SK-N-SH (cell line): ENCODE measurements at regions not wholly inside any gene's neighbourhood (a gene's known extent, or its start where the extent isn't known, plus 50 kb on each side); places are given as distances from the start of the nearest gene placed in this dataset.

Experiments used
- CTCF ChIA-PET: fragments of 300-600, 350-600 bp; formaldehyde crosslinking; extraction: SDS; loops from one replicate; lab custom pipeline; 2021; lab: Yijun Ruan, JAX
- POLR2A ChIA-PET: fragments of 350-600 bp; sonication (Branson Sonifier 250); formaldehyde crosslinking; extraction: SDS; loops from one replicate; lab custom pipeline; 2020; ENCODE audit warnings: antibody characterized with exemption, inconsistent platforms; lab: Yijun Ruan, JAX
- DNase-seq: peaks from one replicate; pipeline ENCODE4 v3.0.0; 2012
- H2AFZ ChIP-seq: fragments of 200-600 bp; sonication (generic); 2 replicates; pipeline ENCODE4 v1.8.1; 2016; ENCODE audit warnings: antibody characterized with exemption, mild to moderate bottlenecking, low read depth
- H3F3A ChIP-seq: fragments of 200-600 bp; sonication (generic); replicated peaks from 2 replicates; pipeline ENCODE3; 2016; ENCODE audit warnings: antibody characterized with exemption, mild to moderate bottlenecking; ENCODE audit not compliant: insufficient read depth
- H3K27ac ChIP-seq, 2 experiments: fragments of 200-500 bp in 1 of 2; fragments of 200-600 bp in 1 of 2; sonication (Bioruptor generic) in 1 of 2; sonication (generic), shearing (Covaris generic) in 1 of 2; 2 replicates each; pipeline versions ENCODE4 v1.5.1 to v1.6.1; 2014 to 2016; ENCODE audit warnings: low read depth in 2 of 2, inconsistent platforms in 1 of 2, low read length in 1 of 2, mild to moderate bottlenecking in 1 of 2, mixed read lengths in 1 of 2
- H3K27me3 ChIP-seq: fragments of 200-600 bp; sonication (generic), shearing (Covaris generic); 2 replicates; pipeline ENCODE4 v1.6.1; 2016; ENCODE audit warnings: mixed run types; ENCODE audit not compliant: insufficient read depth
- H3K36me3 ChIP-seq, 2 experiments: fragments of 200-500 bp in 1 of 2; fragments of 200-600 bp in 1 of 2; sonication (Bioruptor generic) in 1 of 2; sonication (generic) in 1 of 2; replicated peaks in 1 of 2; 2 replicates each; pipeline versions ENCODE3 to v1.5.1; 2014 to 2016; ENCODE audit warnings: low read length in 1 of 2, mild to moderate bottlenecking in 1 of 2; ENCODE audit not compliant: insufficient read depth in 2 of 2, control insufficient read depth in 1 of 2
- H3K4me1 ChIP-seq, 2 experiments: fragments of 200-500 bp in 1 of 2; fragments of 200-600 bp in 1 of 2; sonication (Bioruptor generic) in 1 of 2; sonication (generic), shearing (Covaris generic) in 1 of 2; 2 replicates each; pipeline versions ENCODE4 v1.5.1 to v1.6.1; 2014 to 2016; ENCODE audit warnings: low read depth in 1 of 2, low read length in 1 of 2, mixed run types in 1 of 2; ENCODE audit not compliant: insufficient read depth in 2 of 2, control insufficient read depth in 1 of 2
- H3K4me2 ChIP-seq: fragments of 200-600 bp; sonication (generic), shearing (Covaris generic); 2 replicates; pipeline ENCODE4 v1.6.1; 2017; ENCODE audit warnings: mixed run types
- H3K4me3 ChIP-seq, 2 experiments: fragments of 200-500 bp in 1 of 2; fragments of 200-600 bp in 1 of 2; sonication (Bioruptor generic) in 1 of 2; sonication (generic), shearing (Covaris generic) in 1 of 2; 2 replicates each; pipeline versions ENCODE4 v1.5.1 to v1.8.1; 2014 to 2016; ENCODE audit warnings: low read depth in 2 of 2, inconsistent platforms in 1 of 2, low read length in 1 of 2, mild to moderate bottlenecking in 1 of 2, mixed read lengths in 1 of 2, moderate library complexity in 1 of 2
- H3K79me2 ChIP-seq: fragments of 200-600 bp; sonication (generic); 2 replicates; pipeline ENCODE4 v1.8.1; 2017; ENCODE audit warnings: mild to moderate bottlenecking; ENCODE audit not compliant: insufficient read depth
- H3K9ac ChIP-seq: fragments of 200-600 bp; sonication (generic); 2 replicates; pipeline ENCODE4 v1.6.1; 2017; ENCODE audit warnings: mixed run types
- H3K9me2 ChIP-seq: fragments of 200-600 bp; sonication (generic); 2 replicates; pipeline ENCODE4 v1.6.1; 2017; ENCODE audit warnings: mixed run types
- H3K9me3 ChIP-seq: fragments of 200-600 bp; sonication (generic); 2 replicates; pipeline ENCODE4 v1.6.1; 2017; ENCODE audit warnings: mixed run types, mild to moderate bottlenecking, moderate library complexity
- H4K20me1 ChIP-seq: fragments of 200-600 bp; sonication (generic); 2 replicates; pipeline ENCODE4 v1.6.1; 2017; ENCODE audit warnings: mild to moderate bottlenecking, mixed run types; ENCODE audit not compliant: insufficient read depth
- IRF3 ChIP-seq: fragments of 150-350 bp; IDR thresholded peaks from 2 replicates; pipeline ENCODE4 v1.6.1; 2016; ENCODE audit warnings: mild to moderate bottlenecking, low read depth, low read length
- JUND ChIP-seq: IDR thresholded peaks from 2 replicates; pipeline ENCODE4 v1.4.0; 2012
- NRF1 ChIP-seq: IDR thresholded peaks from 2 replicates; pipeline ENCODE4 v1.6.1; 2012; ENCODE audit warnings: low read depth, mild to moderate bottlenecking, low read length
- TCF12 ChIP-seq: IDR thresholded peaks from 2 replicates; pipeline ENCODE4 v1.4.0; 2012
- ZBTB33 ChIP-seq: IDR thresholded peaks from 2 replicates; pipeline ENCODE4 v1.4.0; 2012; ENCODE audit warnings: low read depth, borderline replicate concordance
- WGBS: methylation state at CpG from one replicate; pipeline ENCODE4 v1.1.6; 2017; ENCODE audit warnings: low lambda C conversion rate; 5-methylcytosine and 5-hydroxymethylcytosine counted together
- TF ChIP-seq, protein P1 (sequence below): IDR thresholded peaks from 2 replicates; pipeline ENCODE4; 2012

DNA sequence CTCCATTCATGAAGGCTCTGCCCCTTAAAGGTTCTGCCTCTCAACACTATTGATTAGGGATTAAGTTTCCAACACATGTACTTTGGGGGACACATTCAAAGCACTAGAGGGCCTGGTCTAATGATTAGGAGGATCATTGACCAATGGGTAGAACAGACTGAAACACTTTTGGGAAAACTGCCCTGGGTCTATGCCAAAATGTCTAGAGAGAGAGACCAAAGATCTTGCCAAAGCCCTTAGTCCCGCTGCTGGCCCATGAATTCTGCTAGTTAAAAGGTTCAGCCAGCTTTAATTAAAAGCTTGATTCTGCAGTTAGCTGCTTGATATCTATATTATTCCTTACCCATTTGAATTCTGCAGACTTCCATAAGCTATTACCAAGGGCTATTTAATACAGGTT is 613.2 kb downstream of the SLC4A3 start (continued):
- no peak for TF ChIP-seq TCF12
- no peak for TF ChIP-seq JUND
- TF ChIP-seq, protein P1, sequence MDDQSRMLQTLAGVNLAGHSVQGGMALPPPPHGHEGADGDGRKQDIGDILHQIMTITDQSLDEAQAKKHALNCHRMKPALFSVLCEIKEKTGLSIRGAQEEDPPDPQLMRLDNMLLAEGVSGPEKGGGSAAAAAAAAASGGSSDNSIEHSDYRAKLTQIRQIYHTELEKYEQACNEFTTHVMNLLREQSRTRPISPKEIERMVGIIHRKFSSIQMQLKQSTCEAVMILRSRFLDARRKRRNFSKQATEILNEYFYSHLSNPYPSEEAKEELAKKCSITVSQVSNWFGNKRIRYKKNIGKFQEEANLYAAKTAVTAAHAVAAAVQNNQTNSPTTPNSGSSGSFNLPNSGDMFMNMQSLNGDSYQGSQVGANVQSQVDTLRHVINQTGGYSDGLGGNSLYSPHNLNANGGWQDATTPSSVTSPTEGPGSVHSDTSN: no peak

- ChIA-PET POLR2A (no interaction called here), CTCF (no interaction called here)
- H3F3A ChIP-seq: no peaks in the 10 kb centered on the region
- H2AFZ ChIP-seq: peak overlapping the region; percentile 45; the same call in 1 of the 2 replicates
- H3K27me3 ChIP-seq: no peaks in the 10 kb centered on the region
- H3K27ac ChIP-seq: no peak overlapping the region
- no peak overlapping the region for H3K9ac ChIP-seq
- no peaks in the 10 kb centered on the region for H3K36me3 ChIP-seq
- no peaks in the 10 kb centered on the region for H3K9me2 ChIP-seq
- no peak overlapping the region for H3K4me2 ChIP-seq
- 20% methylated on average over 2 of the region's 2 CpGs for WGBS
- no peaks in the 10 kb centered on the region for H4K20me1 ChIP-seq
- no peak for TF ChIP-seq IRF3
- TF ChIP-seq, protein P1: no peak
- no peak for TF ChIP-seq NRF1
- H3K4me1 ChIP-seq: no peaks in the 10 kb centered on the region
- H3K4me3 ChIP-seq: no peak overlapping the region
- DNase-seq: no peak
- H3K79me2 ChIP-seq: no peaks in the 10 kb centered on the region
- no peaks in the 10 kb centered on the region for H3K9me3 ChIP-seq
Measured at GRCh38 chr2:220241423-220241822, 614.0 kb downstream of the SLC4A3 start.

DNA sequence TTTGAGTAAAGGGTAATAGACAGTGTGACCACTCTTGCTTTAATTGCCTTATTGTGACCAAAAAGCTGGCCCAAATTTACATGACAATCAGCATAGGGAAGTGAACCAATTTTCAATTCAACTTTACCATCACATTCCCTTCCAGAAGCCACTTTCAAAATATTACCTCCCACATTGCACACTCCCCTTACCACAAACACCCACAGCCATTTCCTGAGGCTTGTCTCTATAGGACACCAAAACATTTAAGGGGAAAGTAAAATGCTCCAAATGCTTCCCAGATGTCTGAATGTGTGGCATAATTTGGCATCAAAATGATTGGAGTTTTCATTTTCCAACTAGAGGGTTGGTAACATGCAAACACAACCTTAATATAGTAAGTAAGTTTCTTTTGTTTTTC is 616.1 kb downstream of the SLC4A3 start:
- H3K4me3 ChIP-seq: no peak overlapping the region
- ChIA-PET POLR2A (no interaction called here), CTCF (no interaction called here)
- no peaks in the 10 kb centered on the region for H3K9me2 ChIP-seq
- no peak overlapping the region for H3K9ac ChIP-seq
- TF ChIP-seq ZBTB33: no peak
- H3K36me3 ChIP-seq: no peaks in the 10 kb centered on the region
- no peak for DNase-seq
- no peaks in the 10 kb centered on the region for H3F3A ChIP-seq
- peaks cover 0 to 5% of the 10 kb centered on the region in 2 experiments; a peak in 1 of 4 replicates for H3K4me1 ChIP-seq
- H4K20me1 ChIP-seq: no peaks in the 10 kb centered on the region
- no peaks in the 10 kb centered on the region for H3K79me2 ChIP-seq
- H2AFZ ChIP-seq: no peak overlapping the region
- no peaks in the 10 kb centered on the region for H3K27me3 ChIP-seq
- H3K4me2 ChIP-seq: no peak overlapping the region
- H3K27ac ChIP-seq: no peak overlapping the region
- no peaks in the 10 kb centered on the region for H3K9me3 ChIP-seq
